Fibroblast of skin of right biceps (primary cell): ENCODE measurements at regions not wholly inside any gene's neighbourhood (a gene's known extent, or its start where the extent isn't known, plus 50 kb on each side); places are given as distances from the start of the nearest gene placed in this dataset.
"Not testable (repeated sequence)": the region's sequence is repeated elsewhere in the genome, so short reads cannot be mapped to it uniquely, and the experiment has no call there.

Experiments
- DNase-seq: peaks from one replicate; pipeline ENCODE4 v3.0.0-alpha.2; 2013

DNA sequence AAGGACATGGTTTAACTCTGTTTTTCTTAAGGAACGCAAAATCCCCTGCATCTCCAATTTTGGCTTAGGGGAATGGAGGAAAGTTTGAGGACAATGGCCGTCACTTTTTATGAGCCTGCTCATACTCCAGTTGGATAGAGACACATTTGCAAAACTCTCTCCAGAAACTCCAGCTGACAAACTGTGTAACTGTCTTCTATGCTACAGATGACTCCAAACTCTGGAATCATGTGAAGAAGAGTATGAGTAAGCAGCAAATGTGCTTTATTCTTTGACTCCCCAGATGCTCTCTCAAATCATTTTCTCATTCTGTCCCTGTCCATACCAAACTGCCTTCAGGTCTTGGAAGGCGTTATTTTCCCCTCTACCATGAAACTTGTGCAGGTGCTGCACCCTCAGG, 226.5 kb upstream of the GPR149 start:
- peak; percentile 11 for DNase-seq

DNA sequence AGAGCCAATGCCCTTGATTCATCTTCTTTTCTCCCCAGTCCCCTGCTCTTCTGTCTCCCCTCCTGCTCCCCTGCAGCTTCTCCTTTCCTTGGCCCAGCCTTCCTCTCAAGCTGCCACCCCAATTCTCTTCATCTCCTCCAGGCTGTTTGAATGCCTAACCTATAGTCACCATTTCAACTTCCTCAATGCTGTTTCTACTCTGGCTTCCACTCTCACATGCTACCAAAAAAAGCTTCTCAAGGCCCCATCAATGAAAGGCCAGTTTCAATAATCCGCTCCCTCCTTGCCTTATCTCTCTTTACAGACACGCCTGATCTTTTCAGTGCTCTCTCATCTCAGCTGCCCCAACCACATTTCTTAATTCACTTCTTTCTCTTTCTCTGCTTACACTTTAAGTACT, 212.2 kb upstream of the GPR149 start:
- no peak for DNase-seq

DNA sequence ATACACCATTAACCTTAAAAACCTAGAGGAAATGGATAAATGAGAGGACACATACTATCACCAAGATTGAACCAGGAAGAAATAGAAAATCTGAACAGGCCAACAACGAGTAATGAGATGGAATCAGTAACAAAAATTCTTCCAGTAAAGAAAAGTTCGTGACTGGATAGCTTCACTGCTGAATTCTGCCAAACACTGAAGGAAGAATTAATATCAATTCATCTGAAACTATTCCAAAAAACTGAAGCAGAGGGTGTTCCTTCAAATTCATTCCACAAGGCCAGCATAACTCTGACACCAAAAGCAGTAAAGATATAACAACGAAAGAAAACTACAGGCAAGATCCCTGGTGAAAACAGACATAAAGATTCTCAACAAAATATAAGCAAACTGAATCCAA, 195.8 kb upstream of the GPR149 start:
- no peak for DNase-seq

DNA sequence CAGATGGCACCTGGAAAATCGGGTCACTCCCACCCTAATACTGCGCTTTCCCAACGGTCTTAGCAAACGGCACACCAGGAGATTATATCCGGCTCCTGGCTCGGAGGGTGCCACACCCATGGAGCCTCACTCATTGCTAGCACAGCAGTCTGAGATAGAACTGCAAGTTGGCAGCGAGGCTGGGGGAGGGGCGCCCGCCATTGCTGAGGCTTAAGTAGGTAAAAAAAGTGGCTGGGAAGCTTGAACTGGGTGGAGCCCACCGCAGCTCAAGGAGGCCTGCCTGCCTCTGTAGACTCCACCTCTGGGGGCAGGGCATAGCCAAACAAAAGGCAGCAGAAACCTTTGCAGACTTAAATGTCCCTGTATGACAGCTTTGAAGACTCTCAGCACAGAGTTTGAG, 189.6 kb upstream of the GPR149 start:
- not testable (repeated sequence) for DNase-seq

DNA sequence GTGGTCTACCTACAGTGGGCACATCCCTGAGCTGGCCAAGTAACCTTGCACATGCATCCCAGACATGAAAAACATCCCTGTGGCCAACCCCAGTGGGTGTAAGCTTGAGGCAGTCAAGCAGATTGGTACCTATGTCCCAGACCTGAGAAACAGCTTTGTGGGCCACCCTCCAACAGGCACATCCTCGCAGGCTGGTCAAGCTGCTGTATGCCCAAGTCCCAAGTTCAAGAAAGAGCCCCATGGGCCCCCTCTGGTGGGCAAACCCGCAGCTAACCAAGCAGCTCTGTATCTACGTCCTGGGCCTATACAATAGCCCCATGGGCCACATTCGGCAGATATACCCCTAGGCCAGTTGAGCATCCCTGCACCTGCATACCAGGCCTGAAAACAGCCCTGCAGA, 186.3 kb upstream of the GPR149 start:
- no peak for DNase-seq

DNA sequence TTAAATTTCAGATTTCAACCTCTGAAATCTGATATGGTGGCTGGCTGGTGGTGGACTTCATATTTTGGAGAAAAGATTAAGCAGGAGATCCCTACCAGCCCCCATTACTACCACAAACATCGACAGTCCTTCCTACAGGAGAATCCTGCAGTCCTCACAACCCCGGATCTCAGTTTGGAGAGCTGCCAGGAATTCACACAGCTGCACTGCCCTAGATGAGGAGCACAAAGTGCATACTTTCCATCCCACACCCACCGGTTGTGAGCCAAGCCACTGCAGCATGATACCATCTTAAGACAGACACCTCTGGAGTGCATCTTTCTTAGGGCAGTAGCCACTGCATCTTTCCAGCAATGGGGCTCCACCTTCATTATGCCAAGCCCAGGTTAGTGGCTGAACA, 185.5 kb upstream of the GPR149 start:
- DNase-seq, result no peak

DNA sequence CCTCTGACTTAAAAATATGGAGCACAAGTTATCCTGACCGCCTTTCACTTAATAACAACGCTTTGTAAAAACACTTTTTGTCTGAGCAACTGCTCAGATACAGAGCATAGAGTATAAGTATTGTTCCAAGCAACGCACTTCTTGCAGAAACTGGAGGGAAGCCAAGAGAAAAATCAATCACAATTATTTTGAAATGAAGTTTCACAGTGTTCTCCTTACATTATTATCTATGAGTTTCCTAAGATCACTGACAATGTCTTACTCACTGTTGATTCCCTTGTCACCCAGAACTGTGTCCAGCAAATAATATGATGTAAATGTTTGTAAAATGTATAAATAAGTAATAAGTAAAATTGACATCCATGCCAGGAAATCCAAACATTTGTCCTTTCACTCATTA, 184.6 kb upstream of the GPR149 start:
- no peak for DNase-seq

DNA sequence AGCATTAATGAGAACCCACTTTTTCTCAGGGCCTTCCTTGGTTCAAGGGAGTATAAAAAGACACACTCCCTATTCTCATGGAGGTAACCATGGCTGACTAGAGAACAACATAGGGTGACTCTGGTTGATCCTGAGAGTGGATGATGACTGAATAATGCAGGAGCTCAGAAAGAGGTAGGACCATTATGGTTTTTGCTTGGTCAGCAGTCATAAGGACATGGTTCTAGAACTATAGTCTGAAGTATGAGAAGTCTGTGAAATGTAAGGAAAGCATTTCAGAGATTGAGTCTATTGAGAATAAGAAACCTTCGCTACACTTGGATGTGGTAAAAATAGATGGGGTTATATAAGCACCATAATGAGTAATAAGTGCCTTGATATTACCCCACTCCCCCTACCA, 184.1 kb upstream of the GPR149 start:
- DNase-seq, result no peak

DNA sequence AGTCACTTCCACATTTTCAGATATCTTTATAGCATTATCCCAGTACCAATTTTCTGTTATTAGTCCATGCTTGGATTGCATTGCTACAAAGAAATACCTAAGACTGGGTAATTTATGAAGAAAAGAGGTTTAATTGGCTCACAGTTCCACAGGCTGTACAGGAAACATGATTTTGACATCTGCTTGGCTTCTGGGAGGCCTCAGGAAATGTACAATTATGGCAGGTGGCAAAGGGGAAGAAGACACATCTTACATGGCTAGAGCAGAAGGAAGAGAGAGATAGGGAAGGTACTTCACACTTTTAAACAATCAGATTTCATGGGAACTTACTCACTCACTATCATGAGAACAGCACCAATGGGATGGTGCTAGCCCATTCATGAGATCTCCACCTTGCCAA, 172.3 kb upstream of the GPR149 start:
- DNase-seq, result no peak

DNA sequence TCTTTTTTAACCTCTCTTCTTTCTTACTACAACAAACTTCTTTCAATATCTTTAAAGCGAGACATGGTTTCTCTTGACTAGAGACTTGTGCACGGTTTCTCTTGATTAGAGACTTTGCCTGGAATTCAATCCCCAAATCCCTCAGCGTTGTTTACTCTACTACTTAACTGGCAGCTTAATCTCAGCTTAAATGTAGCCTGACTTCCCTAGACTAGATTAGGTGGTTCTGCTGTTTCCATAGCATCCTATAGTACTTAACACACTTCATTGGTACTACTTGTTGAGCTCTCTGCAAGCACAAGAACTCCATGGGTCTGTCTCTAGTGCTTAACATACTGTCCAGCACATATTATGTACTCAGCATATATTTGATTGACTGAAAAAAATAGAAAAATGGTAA, 168.2 kb upstream of the GPR149 start:
- no peak for DNase-seq

DNA sequence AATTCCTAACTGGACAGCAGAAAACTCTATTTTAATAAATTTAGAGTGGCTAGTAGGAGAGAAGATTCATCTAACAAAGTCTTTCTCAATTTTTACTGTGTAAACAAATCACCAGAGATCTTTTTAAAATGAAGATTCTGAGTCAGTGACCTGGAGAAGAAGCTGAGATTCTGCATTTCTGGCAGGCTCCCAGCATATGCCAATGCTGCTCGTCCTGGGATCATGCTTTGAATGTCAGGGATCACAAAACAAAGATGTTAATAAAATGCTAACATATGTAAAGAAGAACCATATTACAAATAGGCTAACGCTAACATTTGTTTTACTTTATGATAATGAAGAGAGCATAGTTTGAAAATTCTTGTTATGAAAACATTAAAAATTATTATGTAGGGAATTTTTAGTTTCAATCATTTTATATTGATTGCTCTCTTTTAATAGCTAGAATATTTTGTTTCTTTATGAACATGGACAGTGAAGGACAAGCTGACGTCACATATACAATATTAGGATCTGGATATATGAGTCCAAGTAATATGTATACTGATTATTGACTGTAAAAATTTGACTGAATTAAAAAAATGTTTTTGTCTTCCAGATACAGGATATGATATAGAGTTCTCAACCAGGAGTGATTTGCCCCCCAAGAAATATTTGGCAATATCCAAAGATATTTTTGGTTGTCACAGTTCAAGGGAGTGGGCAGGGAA, 160.8 kb upstream of the GPR149 start:
- no peak for DNase-seq

DNA sequence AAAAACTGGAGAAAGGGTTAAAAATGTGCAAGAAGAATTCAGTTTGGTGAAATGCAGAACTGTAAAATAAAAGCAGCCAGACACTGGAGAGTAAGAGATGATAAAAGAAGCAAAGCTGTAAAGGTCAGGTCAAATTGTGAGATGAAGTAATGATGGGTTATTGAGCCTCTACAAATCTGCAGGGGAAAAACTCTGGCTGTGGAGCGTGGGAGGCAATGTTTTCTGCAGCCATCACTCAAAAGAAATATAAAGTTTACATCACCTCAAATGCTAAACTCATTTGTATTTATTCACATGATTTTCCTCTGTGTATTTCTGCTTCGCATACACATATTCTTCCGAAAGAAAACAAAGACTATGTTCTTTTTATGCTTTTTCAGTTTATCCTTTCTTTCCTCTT, 158.8 kb upstream of the GPR149 start:
- no peak for DNase-seq

DNA sequence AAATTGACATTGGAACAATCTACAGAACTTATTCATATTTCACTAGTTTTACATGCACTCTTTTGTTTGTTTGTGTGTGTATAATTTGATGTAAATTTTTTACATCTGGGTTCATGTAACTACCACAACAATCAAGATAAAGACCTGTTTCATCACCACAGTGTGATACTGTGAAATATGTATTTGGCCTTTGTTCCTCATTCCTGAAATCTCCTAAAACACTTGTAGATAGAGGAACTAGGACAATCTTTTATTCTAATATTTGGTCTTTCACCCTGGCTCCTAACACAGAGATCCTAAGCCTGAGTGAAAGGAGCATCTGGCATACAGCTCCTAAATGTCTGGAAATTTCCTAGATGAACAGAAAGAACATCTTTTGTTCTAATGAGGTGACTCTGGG, 155.0 kb upstream of the GPR149 start:
- no peak for DNase-seq

DNA sequence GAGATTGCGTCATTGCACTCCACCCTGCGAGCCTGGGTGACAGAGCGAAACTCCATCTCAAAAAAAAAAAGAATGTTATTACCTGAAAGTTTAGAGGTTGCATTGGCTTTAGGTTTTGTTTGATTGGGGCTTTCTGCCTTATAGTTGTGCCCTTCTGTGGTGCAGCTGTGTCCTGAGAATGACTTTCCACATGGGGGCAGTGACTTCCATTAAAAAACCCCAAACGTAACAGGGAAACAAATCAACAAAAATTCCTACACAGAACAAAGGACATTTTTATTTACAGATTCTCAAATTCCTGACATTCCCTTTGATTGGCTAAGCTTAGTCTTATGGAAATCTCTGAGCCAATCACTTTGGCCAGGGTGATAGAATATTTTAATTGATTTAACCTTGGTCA, 154.1 kb upstream of the GPR149 start:
- DNase-seq, result no peak

DNA sequence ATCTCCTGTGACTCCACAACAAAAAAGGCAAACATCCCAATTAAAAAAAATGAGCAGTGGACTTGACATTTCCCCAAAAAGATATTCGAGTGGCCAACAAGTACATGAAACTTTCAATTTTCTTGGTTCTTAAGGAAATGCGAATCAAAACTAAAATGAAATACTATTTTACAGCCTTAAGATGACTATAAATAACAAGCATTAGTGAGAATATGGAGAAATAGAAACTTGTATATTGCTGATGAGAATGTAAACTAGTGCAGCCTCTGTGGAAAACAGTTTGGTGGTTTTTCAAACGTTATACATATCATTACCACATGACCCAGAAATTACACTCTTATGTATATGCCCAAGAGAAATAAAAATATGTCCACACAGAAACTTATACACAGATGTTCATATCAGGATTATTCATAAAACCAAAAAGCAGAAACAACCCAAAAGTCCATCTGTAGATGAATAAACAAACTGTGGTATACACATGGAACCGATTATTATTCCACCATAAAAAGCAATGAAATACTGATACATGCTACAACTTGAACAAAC, 153.2 kb upstream of the GPR149 start:
- no peak for DNase-seq

DNA sequence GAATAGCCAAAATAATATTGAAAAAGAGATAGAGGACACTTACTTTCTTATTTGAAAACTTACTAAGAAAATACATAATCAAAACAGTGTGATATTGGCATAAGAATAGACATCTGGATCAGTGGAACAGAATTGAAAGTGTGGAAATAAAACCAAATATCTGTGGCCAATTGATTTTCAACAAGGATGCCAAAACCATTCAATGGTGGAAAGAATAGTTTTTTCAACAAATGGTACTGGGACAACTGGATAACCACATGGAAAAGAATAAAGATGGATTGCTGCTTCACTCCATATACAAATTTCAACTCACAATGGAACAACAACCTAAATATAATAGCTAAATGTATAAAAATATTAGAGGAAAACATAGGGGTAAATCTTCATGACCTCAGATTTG, 152.5 kb upstream of the GPR149 start:
- no peak for DNase-seq

DNA sequence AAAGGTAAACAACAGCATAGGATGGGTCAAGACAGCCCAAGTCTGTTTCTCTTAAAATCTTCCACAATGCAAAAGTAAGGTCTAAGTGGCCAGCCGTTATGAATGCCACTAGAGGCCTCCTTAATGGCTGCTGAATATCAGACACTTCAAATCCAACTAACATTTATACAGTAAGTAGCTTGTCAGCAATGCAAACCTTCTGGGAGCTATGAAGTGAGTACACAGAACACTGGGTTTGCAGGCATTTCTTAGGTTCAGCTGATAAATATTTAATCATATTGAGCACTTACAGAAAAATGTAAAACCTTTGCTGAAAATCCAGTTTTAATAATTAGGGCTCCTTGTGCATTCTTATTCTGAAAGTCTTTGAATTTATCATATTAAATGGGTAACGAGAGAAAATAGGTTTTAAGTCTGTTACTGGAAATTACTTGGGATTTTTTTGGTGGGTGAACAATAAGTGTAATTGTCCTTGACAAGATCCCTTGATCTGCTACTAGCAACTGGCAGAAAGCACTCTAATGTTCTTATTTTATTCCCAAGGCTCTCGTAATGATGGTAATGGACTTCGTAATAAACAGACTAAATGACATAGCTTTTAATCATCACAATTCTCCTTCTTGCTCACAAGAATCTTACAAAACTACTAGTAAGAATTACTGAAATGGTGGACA, 141.7 kb upstream of the GPR149 start:
- no peak for DNase-seq

DNA sequence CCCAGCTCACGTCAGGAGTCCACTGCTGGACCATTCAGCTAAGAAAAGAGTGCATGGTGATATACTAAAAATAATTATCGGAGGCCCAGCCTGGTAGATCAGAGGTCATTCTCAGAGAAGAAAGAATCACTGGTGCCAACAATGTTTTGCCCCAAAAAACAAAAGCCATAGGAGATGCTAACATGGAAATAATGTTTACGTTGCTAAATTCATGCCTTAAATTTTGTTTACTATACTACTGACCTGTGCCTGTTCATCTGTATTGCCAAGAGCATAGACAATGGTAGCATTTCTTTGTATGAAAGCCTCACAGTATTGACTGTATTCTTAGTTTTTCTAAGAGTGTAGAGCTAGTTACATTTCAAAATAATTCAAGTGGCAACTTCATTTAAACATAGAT, 138.1 kb upstream of the GPR149 start:
- DNase-seq, result no peak

DNA sequence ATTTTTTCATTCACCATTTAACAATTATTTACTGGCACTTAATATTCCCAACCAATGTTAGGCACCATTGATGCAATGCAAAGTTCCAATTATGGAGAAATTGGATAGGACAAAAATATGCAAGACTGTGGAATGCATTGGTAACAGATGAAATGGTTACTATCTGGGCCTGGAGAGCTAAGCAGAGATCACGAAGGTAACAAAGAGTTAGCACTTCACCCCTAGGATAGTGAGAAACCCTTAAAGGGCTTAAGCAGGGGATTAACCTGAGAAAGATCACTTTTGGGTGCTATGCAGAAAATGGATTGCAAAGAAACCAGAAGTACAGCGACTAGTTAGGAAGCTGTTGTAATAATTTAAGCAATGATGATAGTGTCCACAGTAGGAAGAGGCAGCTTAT, 129.6 kb upstream of the GPR149 start:
- DNase-seq, result no peak

DNA sequence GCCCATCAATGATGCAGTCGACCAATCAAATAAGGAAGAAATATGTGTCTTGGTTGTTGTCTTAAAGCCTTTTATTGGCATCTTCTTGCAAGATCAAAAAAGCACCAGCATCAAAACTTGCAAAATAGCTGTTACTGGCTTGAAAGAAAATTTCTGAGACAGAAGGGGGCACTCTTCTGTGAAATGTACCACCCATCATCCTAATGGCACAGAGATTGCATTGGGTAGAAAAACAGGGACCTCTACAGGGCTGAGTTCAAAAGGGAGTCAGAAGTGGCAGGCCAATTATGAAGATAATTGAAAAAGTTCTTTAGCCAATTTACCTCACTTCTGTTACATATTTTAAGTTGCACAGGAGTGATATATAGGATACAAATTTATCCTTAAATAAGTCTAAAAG, 122.3 kb upstream of the GPR149 start:
- no peak for DNase-seq

DNA sequence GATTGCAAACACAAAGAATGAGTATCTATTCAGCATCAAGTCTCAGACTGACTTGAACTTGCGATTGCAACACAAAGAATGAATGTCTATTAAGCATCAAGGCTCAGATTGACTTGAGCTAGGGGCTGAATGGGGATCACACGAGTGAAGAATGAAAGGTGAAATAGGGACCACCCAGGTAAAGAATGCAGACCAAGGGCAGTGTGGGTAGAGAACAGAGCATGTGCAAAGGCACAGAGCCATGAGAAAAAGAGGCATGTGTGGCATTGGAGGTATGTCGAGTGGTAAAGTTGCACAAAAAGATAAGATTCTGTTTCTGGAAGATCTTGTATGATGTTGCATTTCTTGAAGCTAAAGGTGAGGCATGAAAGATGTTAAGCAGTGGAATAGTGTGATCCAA, 119.4 kb upstream of the GPR149 start:
- DNase-seq, result no peak

DNA sequence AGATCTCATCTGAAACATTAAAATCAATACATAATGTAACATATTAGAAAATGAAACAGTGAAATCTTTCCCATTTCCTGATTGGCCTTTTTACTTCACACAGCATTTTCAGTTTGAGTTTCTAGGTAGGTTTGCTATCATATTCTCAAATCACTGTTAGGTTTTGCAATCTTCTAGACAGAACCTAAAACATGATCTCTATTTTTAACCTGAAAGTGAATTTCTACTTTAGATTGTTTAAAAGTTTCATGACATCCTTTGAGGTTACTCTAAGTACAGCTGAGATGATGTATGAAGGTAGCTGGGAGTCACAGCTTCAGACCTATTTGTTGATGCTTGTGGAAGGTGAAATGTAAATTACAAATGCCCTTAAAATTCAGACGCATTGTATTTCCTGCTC, 118.4 kb upstream of the GPR149 start:
- no peak for DNase-seq

DNA sequence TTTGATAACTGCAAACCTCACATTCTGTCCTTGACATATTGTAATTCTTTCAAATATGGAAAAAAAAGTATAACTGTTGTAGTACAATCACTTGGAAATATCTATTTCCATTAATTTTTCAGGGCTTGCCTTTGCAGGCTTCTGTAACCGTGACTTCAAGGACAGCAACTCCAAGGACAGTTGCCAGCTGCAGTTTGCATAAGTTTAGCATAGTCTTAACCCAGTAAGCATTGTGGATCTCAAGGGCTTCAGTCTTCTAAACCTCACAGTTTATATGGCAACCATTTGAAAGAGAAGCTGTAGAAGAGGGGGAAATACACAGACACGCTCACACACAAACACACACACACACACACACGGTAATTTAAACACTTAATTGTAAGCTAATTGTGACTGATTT, 112.8 kb upstream of the GPR149 start:
- DNase-seq, result no peak

DNA sequence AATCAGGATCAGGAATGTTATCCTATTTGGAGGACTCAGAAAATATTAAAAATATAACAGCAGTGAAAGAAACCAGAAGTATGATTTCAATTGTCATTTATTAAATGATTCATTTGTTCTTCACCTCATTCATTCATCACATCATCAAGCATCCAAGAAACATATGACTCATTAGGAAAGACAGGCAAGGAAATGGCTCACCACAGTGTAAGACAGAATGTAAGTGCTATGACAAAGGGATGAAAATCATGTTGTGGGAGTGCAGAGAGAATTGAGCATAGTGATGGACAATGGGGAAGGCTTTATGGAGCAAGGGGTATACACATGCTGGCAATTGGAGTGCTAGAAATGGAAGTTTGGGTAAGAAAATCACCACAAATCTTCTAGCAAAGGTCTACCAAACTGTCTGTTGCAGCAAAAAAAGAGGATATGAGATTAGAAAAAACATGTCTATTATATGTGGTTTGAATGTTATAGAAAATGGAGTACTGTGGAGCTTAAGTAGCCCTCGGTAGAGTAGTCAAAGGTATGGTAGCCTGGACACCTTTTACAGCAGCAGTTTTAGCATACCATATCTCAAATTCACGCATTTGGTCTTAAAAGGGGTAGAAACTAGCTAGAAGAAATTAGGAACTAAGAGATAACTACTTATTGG, 111.1 kb upstream of the GPR149 start:
- peak; percentile 37 for DNase-seq
